ENCODE measurements at regions not wholly inside any gene's neighbourhood (a gene's known extent, or its start where the extent isn't known, plus 50 kb on each side); places are given as distances from the start of the nearest gene placed in this dataset.
"Not testable (repeated sequence)": the region's sequence is repeated elsewhere in the genome, so short reads cannot be mapped to it uniquely, and the experiment has no call there.

- H3K4me1 ChIP-seq (ENCODE audit: control insufficient read depth in 2 of 2, insufficient read depth in 2 of 2, low read length in 2 of 2); H3K9ac ChIP-seq (ENCODE audit: low read depth in 1 of 2, low read length in 2 of 2); H3K27ac ChIP-seq (ENCODE audit: low read depth in 2 of 2, low read length in 2 of 2); H3K9me3 ChIP-seq (ENCODE audit: control insufficient read depth in 2 of 2, low read length in 2 of 2); H3K4me3 ChIP-seq (ENCODE audit: low read length in 2 of 2); H3K36me3 ChIP-seq (ENCODE audit: control insufficient read depth in 2 of 2, insufficient read depth in 2 of 2, low read length in 2 of 2); H3K27me3 ChIP-seq (ENCODE audit: control insufficient read depth in 2 of 2, insufficient read depth in 2 of 2, low read length in 2 of 2): not testable (repeated sequence)
Observed at GRCh38 chr4:120200573-120201110, 134.0 kb upstream of the MAD2L1 start.

- no peaks in the 10 kb centered on the region for H3K9me3 ChIP-seq (ENCODE audit: control insufficient read depth in 2 of 2, low read length in 2 of 2)
- H3K4me1 ChIP-seq (ENCODE audit: control insufficient read depth in 2 of 2, insufficient read depth in 2 of 2, low read length in 2 of 2) = no peaks in the 10 kb centered on the region
- no peak overlapping the region for H3K4me3 ChIP-seq (ENCODE audit: low read length in 2 of 2)
- no peaks in the 10 kb centered on the region for H3K36me3 ChIP-seq (ENCODE audit: control insufficient read depth in 2 of 2, insufficient read depth in 2 of 2, low read length in 2 of 2)
- no peak overlapping the region for H3K9ac ChIP-seq (ENCODE audit: low read depth in 1 of 2, low read length in 2 of 2)
- no peaks in the 10 kb centered on the region for H3K27me3 ChIP-seq (ENCODE audit: control insufficient read depth in 2 of 2, insufficient read depth in 2 of 2, low read length in 2 of 2)
- H3K27ac ChIP-seq (ENCODE audit: low read depth in 2 of 2, low read length in 2 of 2) = no peak overlapping the region
Observed at GRCh38 chr4:120198411-120198810, 131.8 kb upstream of the MAD2L1 start.

- no peaks in the 10 kb centered on the region for H3K9me3 ChIP-seq (ENCODE audit: control insufficient read depth in 2 of 2, low read length in 2 of 2)
- H3K27me3 ChIP-seq (ENCODE audit: control insufficient read depth in 2 of 2, insufficient read depth in 2 of 2, low read length in 2 of 2) = no peaks in the 10 kb centered on the region
- H3K9ac ChIP-seq (ENCODE audit: low read depth in 1 of 2, low read length in 2 of 2) = no peak overlapping the region
- H3K4me3 ChIP-seq (ENCODE audit: low read length in 2 of 2) = no peak overlapping the region
- no peaks in the 10 kb centered on the region for H3K4me1 ChIP-seq (ENCODE audit: control insufficient read depth in 2 of 2, insufficient read depth in 2 of 2, low read length in 2 of 2)
- H3K27ac ChIP-seq (ENCODE audit: low read depth in 2 of 2, low read length in 2 of 2) = no peak overlapping the region
- no peaks in the 10 kb centered on the region for H3K36me3 ChIP-seq (ENCODE audit: control insufficient read depth in 2 of 2, insufficient read depth in 2 of 2, low read length in 2 of 2)
Observed at GRCh38 chr4:120177603-120178002, 111.0 kb upstream of the MAD2L1 start.

- no peak overlapping the region for H3K9ac ChIP-seq (ENCODE audit: low read depth in 1 of 2, low read length in 2 of 2)
- H3K9me3 ChIP-seq (ENCODE audit: control insufficient read depth in 2 of 2, low read length in 2 of 2) = no peaks in the 10 kb centered on the region
- H3K27ac ChIP-seq (ENCODE audit: low read depth in 2 of 2, low read length in 2 of 2) = no peak overlapping the region
- no peaks in the 10 kb centered on the region for H3K4me1 ChIP-seq (ENCODE audit: control insufficient read depth in 2 of 2, insufficient read depth in 2 of 2, low read length in 2 of 2)
- H3K27me3 ChIP-seq (ENCODE audit: control insufficient read depth in 2 of 2, insufficient read depth in 2 of 2, low read length in 2 of 2) = no peaks in the 10 kb centered on the region
- no peak overlapping the region for H3K4me3 ChIP-seq (ENCODE audit: low read length in 2 of 2)
- H3K36me3 ChIP-seq (ENCODE audit: control insufficient read depth in 2 of 2, insufficient read depth in 2 of 2, low read length in 2 of 2) = no peaks in the 10 kb centered on the region
Observed at GRCh38 chr4:120175272-120175671, 108.6 kb upstream of the MAD2L1 start.

- no peaks in the 10 kb centered on the region for H3K36me3 ChIP-seq (ENCODE audit: control insufficient read depth in 2 of 2, insufficient read depth in 2 of 2, low read length in 2 of 2)
- no peak overlapping the region for H3K27ac ChIP-seq (ENCODE audit: low read depth in 2 of 2, low read length in 2 of 2)
- no peaks in the 10 kb centered on the region for H3K27me3 ChIP-seq (ENCODE audit: control insufficient read depth in 2 of 2, insufficient read depth in 2 of 2, low read length in 2 of 2)
- no peak overlapping the region for H3K9ac ChIP-seq (ENCODE audit: low read depth in 1 of 2, low read length in 2 of 2)
- H3K9me3 ChIP-seq (ENCODE audit: control insufficient read depth in 2 of 2, low read length in 2 of 2) = no peaks in the 10 kb centered on the region
- no peak overlapping the region for H3K4me3 ChIP-seq (ENCODE audit: low read length in 2 of 2)
- H3K4me1 ChIP-seq (ENCODE audit: control insufficient read depth in 2 of 2, insufficient read depth in 2 of 2, low read length in 2 of 2) = no peaks in the 10 kb centered on the region
Observed at GRCh38 chr4:120163895-120164294, 97.2 kb upstream of the MAD2L1 start.

GRCh38 chr4:120158841-120159463 lies 92.3 kb upstream of the MAD2L1 start:
- H3K36me3 ChIP-seq (ENCODE audit: control insufficient read depth in 2 of 2, insufficient read depth in 2 of 2, low read length in 2 of 2) = no peaks in the 10 kb centered on the region
- H3K27ac ChIP-seq (ENCODE audit: low read depth in 2 of 2, low read length in 2 of 2) = no peak overlapping the region
- no peak overlapping the region for H3K9ac ChIP-seq (ENCODE audit: low read depth in 1 of 2, low read length in 2 of 2)
- no peaks in the 10 kb centered on the region for H3K4me1 ChIP-seq (ENCODE audit: control insufficient read depth in 2 of 2, insufficient read depth in 2 of 2, low read length in 2 of 2)
- no peak overlapping the region for H3K4me3 ChIP-seq (ENCODE audit: low read length in 2 of 2)
- H3K27me3 ChIP-seq (ENCODE audit: control insufficient read depth in 2 of 2, insufficient read depth in 2 of 2, low read length in 2 of 2) = no peaks in the 10 kb centered on the region
- no peaks in the 10 kb centered on the region for H3K9me3 ChIP-seq (ENCODE audit: control insufficient read depth in 2 of 2, low read length in 2 of 2)

GRCh38 chr4:120158046-120158445 lies 91.4 kb upstream of the MAD2L1 start:
- Histone ChIP-seq H3K27ac (ENCODE audit: low read depth in 2 of 2, low read length in 2 of 2) (no peak overlapping the region), H3K4me1 (ENCODE audit: control insufficient read depth in 2 of 2, insufficient read depth in 2 of 2, low read length in 2 of 2) (no peaks in the 10 kb centered on the region), H3K9me3 (ENCODE audit: control insufficient read depth in 2 of 2, low read length in 2 of 2) (no peaks in the 10 kb centered on the region), H3K4me3 (ENCODE audit: low read length in 2 of 2) (no peak overlapping the region), H3K27me3 (ENCODE audit: control insufficient read depth in 2 of 2, insufficient read depth in 2 of 2, low read length in 2 of 2) (no peaks in the 10 kb centered on the region), H3K9ac (ENCODE audit: low read depth in 1 of 2, low read length in 2 of 2) (no peak overlapping the region), H3K36me3 (ENCODE audit: control insufficient read depth in 2 of 2, insufficient read depth in 2 of 2, low read length in 2 of 2) (no peaks in the 10 kb centered on the region)

- Histone ChIP-seq H3K27ac (ENCODE audit: low read depth in 2 of 2, low read length in 2 of 2) (no peak overlapping the region), H3K27me3 (ENCODE audit: control insufficient read depth in 2 of 2, insufficient read depth in 2 of 2, low read length in 2 of 2) (no peaks in the 10 kb centered on the region), H3K9ac (ENCODE audit: low read depth in 1 of 2, low read length in 2 of 2) (no peak overlapping the region), H3K9me3 (ENCODE audit: control insufficient read depth in 2 of 2, low read length in 2 of 2) (no peaks in the 10 kb centered on the region), H3K4me1 (ENCODE audit: control insufficient read depth in 2 of 2, insufficient read depth in 2 of 2, low read length in 2 of 2) (no peaks in the 10 kb centered on the region), H3K4me3 (ENCODE audit: low read length in 2 of 2) (no peak overlapping the region), H3K36me3 (ENCODE audit: control insufficient read depth in 2 of 2, insufficient read depth in 2 of 2, low read length in 2 of 2) (no peaks in the 10 kb centered on the region)
Observed at GRCh38 chr4:120156120-120156718, 89.6 kb upstream of the MAD2L1 start.

- Histone ChIP-seq H3K4me3 (ENCODE audit: low read length in 2 of 2) (no peak overlapping the region), H3K4me1 (ENCODE audit: control insufficient read depth in 2 of 2, insufficient read depth in 2 of 2, low read length in 2 of 2) (no peaks in the 10 kb centered on the region), H3K9ac (ENCODE audit: low read depth in 1 of 2, low read length in 2 of 2) (no peak overlapping the region), H3K36me3 (ENCODE audit: control insufficient read depth in 2 of 2, insufficient read depth in 2 of 2, low read length in 2 of 2) (no peaks in the 10 kb centered on the region), H3K27me3 (ENCODE audit: control insufficient read depth in 2 of 2, insufficient read depth in 2 of 2, low read length in 2 of 2) (no peaks in the 10 kb centered on the region), H3K9me3 (ENCODE audit: control insufficient read depth in 2 of 2, low read length in 2 of 2) (no peaks in the 10 kb centered on the region), H3K27ac (ENCODE audit: low read depth in 2 of 2, low read length in 2 of 2) (no peak overlapping the region)
Observed at GRCh38 chr4:120155287-120155686, 88.6 kb upstream of the MAD2L1 start.

GRCh38 chr4:120144634-120145033 lies 78.0 kb upstream of the MAD2L1 start:
- H3K36me3 ChIP-seq (ENCODE audit: control insufficient read depth in 2 of 2, insufficient read depth in 2 of 2, low read length in 2 of 2) = no peaks in the 10 kb centered on the region
- no peak overlapping the region for H3K9ac ChIP-seq (ENCODE audit: low read depth in 1 of 2, low read length in 2 of 2)
- no peak overlapping the region for H3K27ac ChIP-seq (ENCODE audit: low read depth in 2 of 2, low read length in 2 of 2)
- no peaks in the 10 kb centered on the region for H3K4me1 ChIP-seq (ENCODE audit: control insufficient read depth in 2 of 2, insufficient read depth in 2 of 2, low read length in 2 of 2)
- H3K27me3 ChIP-seq (ENCODE audit: control insufficient read depth in 2 of 2, insufficient read depth in 2 of 2, low read length in 2 of 2) = no peaks in the 10 kb centered on the region
- H3K4me3 ChIP-seq (ENCODE audit: low read length in 2 of 2) = no peak overlapping the region
- no peaks in the 10 kb centered on the region for H3K9me3 ChIP-seq (ENCODE audit: control insufficient read depth in 2 of 2, low read length in 2 of 2)

Data from mucosa of rectum (tissue), 2 donors.